NCI-H526 (cell line): ENCODE measurements at regions not wholly inside any gene's neighbourhood (a gene's known extent, or its start where the extent isn't known, plus 50 kb on each side); places are given as distances from the start of the nearest gene placed in this dataset.

Source experiments
- DNase-seq, 2 experiments: peaks; one replicate each; lab custom pipeline; 2025; lab: John Stamatoyannopoulos, UW

- no peak for DNase-seq
These were observed 63.3 kb upstream of the CCDC160 start for GRCh38 chrX:134173541-134174272.

- no peak for DNase-seq
These were observed 62.7 kb upstream of the CCDC160 start for GRCh38 chrX:134174273-134174660.

DNA sequence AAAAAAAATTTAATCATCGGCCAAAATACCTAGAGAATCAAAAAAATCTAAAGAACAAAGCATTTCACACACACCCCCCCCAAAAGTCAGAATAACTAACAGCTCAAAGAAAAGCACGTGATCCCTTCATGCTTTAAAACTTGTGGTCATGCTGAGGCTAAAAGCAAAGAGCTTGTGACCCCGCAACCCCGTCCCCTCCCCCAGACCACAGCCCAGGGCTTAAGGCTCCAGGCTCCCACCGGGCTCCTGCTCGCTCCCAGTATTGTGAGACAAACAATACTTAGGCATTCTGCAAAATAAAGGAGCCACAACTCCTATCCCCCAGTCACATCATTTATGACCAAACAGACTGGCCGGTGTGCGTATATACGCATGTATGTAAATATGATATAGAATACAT, 62.1 kb upstream of the CCDC160 start:
- DNase-seq, result no peak

GRCh38 chrX:134177527-134177926, 59.5 kb upstream of the CCDC160 start:
- DNase-seq, result no peak

DNA sequence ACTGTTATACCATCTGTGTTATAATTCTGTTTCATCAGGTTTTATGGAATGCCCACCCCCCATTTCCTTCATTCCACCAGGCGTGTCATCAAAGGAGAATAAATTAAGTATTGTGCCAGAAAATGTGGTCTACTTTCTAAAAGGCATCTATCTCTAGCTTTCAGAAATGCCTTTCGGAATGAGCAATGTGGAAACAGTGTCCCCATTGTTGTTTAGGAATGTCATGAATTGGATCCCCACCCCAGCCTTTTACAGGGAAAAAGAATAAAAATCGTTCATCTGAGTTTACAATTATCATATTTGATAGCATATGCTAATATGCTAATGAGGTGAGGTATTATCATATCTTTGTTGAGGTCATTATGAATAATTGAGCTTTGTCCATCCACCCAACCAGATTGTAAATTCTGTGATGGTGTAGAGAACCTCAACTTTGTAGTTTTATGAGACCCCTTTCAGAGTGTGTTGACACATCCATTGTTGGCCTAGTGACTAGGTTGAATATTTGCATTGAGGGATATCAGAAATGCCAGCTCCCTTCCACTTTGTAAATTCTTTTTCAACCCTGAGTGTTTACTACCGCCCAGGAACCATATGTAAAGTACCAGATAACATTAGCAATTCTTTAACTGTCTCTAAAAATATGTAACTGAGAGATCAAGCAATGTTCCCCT, 56.2 kb upstream of the CCDC160 start:
- no peak for DNase-seq

DNA sequence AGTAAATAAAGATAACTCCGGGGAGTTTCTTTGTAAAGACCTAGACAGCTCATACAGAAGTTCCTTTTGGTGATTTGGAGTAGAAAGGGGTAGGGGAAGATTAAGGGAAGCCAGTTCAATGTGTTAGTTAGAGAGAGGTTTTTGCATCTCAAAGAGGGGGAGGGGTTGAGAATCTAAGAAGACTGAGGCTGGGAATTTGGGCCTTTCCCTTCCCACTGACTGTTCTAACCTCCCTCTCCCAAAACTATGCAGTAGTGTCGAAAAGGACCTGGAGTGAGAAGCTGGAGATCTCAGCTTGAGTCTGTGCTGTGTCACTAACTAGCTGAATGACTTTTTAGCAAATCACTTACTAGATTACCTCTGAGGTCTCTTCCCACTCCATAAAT, 55.7 kb upstream of the CCDC160 start:
- no peak for DNase-seq

GRCh38 chrX:134183665-134184064, 53.3 kb upstream of the CCDC160 start:
- no peak for DNase-seq

GRCh38 chrX:134184936-134185335, 52.0 kb upstream of the CCDC160 start:
- no peak for DNase-seq

DNA sequence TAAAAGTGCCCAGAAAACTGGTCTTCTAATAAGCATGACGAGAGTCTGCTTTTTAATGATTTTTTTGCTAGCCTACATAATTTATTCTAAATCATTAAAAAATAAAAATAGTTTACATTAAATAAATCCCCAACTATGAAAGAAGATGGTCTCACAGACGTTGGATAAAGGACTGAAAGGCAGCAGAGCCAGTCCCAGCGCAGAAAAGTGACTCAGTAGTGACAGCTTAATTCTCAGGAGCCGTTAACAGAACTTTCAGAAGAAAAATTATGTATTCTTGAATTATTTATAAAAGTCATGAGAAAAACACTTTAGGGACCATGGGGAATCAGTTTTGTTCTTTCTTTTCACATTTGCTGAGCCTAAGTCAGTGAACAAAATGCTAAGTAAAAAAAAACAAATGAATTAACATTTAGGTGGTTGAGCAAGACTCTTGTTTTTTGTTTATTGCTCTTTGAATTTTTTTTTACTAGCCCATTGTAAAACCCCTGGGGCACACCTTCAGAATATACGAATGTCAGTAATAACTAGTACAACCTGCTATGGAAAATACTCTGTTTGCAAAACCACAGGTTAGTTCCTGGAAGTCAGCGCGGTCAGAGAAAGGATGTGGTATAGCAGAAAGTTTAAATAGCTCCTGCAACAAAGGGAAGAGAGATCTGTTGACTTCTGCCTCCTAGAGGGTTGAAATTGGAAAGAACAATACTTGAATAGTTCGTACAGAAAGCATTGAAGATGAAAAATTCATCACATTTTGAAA, 50.4 kb upstream of the CCDC160 start:
- DNase-seq, result no peak
